Activated gamma-delta T cell treated with Interleukin-2 at 50 U/mL for 16 hours (primary cell): ENCODE measurements at regions not wholly inside any gene's neighbourhood (a gene's known extent, or its start where the extent isn't known, plus 50 kb on each side); places are given as distances from the start of the nearest gene placed in this dataset.
"Not testable (repeated sequence)": the region's sequence is repeated elsewhere in the genome, so short reads cannot be mapped to it uniquely, and the experiment has no call there.

Source experiments
- DNase-seq: peaks from one replicate; pipeline ENCODE4 v3.0.0-alpha.2; 2020

DNA sequence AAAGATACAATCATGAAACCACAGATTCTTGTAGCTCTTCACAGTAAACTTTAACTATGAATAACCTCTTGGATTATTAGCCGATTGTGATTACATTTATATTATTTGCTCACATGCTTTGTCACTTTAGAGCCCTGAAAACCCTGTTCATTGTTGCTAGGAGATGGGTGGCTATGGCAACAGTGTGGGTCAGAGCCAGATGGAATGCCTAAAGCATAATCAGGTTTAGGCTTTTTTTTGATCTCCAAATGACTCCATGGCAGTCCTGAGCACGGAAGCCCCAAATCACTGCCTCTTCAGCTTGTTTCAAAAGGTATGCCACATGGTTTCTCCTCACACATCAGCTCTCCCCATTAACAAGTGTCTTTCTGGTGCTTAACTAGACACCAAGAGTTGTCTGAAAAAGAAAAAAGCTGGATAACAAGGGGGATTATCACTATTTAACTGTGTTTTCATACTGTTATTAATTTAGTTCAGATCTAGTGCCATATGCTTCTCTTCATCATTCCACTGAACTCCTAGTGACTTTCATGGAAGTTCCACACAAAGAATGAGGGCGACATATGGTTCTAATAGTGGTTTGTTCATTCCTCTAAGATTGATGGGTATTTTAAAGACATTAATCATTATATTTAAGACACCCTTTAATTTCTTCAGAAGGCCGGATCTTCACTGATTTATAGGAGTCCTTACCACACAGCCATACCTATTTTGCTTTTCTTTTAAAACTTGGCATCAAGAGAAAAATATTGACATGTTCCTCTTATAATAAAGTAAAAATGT is 88.8 kb upstream of the PAM start:
- no peak for DNase-seq

- no peak for DNase-seq
Measured at GRCh38 chr5:102668220-102668932, 86.7 kb upstream of the PAM start.

DNA sequence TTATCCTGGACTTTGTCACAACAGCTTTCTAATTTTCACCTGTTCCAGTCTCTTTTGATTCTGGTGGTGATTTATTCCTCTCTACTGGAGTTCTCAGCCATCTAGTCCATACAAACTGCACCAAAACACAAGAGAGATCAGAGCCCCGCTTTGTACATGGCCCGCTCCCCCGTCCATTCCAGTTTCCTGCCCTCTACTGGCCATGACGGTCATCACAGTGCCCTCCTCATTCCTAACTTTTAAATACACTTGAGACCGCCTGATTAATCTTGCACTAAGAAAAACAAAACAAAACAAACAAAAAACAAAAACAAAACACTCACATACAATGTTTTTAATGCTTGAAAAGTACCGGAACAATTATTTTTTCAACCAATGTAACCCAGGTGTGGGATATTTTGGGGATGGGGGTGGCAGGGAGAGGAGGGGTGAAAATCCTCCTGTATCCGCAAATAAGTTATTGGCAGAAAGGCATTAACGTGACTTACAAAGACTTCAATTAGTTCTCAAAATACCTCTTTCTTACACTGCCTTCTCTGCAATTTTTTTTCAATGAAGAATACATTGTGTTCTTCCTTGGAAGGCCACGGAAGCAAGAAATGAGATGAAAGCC is 84.8 kb upstream of the PAM start:
- DNase-seq = no peak

DNA sequence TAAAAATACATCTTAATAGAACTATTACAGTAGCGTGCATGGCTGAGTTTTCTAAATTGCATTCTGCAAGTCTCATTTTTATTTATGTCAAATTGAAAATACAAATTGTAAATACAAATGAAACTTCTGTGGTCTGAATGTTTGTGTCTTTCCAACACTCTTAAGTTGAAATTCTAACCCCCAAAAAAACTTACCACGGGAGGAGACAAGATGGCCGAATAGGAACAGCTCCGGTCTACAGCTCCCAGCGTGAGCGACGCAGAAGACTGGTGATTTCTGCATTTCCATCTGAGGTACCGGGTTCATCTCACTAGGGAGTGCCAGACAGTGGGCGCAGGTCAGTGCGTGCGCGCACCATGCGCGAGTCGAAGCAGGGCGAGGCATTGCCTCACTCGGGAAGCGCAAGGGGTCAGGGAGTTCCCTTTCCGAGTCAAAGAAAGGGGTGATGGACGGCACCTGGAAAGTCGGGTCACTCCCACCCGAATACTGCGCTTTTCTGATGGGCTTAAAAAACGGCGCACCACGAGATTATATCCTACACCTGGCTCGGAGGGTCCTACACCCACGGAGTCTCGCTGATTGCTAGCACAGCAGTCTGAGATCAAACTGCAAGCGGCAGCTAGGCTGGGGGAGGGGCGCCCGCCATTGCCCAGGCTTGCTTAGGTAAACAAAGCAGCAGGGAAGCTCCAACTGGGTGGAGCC is 83.9 kb upstream of the PAM start:
- DNase-seq = not testable (repeated sequence)

- no peak for DNase-seq
Measured at GRCh38 chr5:102678267-102679058, 76.6 kb upstream of the PAM start.

- peak; percentile 32 for DNase-seq
Measured at GRCh38 chr5:102681403-102681983, 73.6 kb upstream of the PAM start.

GRCh38 chr5:102682101-102682647 is 72.9 kb upstream of the PAM start:
- DNase-seq = no peak

DNA sequence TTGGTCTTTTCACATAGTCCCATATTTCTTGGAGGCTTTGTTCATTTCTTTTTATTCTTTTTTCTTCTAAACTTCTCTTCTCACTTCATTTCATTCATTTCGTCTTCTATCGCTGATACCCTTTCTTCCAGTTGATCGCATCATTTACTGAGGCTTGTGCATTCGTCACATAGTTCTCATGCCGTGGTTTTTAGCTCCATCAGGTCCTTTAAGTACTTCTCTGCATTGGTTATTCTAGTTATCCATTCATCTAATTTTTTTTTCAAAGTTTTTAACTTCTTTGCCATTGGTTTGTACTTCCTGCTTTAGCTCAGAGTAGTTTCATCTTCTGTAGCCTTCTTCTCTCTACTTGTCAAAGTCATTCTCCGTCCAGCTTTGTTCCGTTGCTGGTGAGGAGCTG is 67.0 kb upstream of the PAM start:
- DNase-seq = not testable (repeated sequence)

- DNase-seq = not testable (repeated sequence)
Measured at GRCh38 chr5:102688581-102689342, 66.3 kb upstream of the PAM start.

DNA sequence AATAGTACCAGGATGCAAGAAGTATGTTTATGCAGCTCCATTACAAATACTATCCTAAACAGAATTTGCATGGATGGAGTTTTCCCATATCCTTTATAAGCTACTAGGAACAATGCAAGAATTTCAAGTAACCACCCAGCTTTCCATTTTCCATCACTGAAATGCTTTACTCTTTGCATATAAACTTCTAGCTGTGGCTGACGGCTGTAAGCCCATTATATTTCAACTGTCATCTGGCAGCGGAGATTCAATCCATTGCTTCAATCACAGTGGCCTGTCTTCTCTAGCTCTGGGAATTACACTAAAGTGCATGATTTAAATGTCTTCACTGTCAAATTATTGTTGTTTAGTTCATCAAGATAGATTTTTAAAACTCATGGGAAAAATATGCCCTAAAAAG is 64.2 kb upstream of the PAM start:
- DNase-seq = no peak

DNA sequence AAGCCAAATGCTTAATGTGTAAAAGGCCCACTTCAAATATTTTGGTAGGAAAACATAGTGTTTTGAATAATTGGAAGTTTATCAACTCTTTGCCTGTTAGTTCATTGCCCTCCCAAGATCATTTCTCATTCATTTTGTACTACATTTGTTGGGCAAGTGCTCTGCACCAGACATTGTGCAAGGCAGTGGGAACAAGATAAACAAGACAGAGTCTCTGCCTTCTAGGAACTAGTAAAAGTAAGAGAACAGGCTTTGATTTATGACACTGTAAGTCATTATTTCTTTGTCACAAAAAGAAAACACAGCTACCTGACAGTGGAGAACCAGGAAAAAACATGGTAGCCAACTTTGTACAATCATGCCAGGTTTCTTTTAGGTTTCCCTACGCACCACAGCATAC is 63.7 kb upstream of the PAM start:
- no peak for DNase-seq

- no peak for DNase-seq
Measured at GRCh38 chr5:102700120-102700831, 54.8 kb upstream of the PAM start.

DNA sequence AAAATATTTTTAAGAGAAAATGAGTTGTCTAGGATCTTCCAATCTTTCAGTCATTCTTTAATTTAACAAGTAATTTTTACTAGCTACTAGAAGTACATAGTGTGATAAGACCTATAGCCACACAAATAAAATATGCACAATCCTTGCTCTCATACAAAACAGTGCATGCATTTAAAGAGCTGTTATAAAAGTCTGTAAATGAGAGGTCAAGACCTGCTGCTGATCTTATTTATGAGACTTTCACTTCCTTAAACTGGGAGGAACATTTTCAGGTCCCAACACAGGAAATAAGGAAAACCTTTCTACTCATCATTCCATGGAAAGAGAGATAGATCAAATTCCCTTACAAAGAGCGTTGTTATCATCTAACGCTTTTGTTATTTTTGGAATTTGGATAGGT is 54.2 kb upstream of the PAM start:
- DNase-seq = no peak

- DNase-seq = no peak
Measured at GRCh38 chr5:102701748-102702147, 53.4 kb upstream of the PAM start.
